ENCODE measurements at regions not wholly inside any gene's neighbourhood (a gene's known extent, or its start where the extent isn't known, plus 50 kb on each side); places are given as distances from the start of the nearest gene placed in this dataset.

DNA sequence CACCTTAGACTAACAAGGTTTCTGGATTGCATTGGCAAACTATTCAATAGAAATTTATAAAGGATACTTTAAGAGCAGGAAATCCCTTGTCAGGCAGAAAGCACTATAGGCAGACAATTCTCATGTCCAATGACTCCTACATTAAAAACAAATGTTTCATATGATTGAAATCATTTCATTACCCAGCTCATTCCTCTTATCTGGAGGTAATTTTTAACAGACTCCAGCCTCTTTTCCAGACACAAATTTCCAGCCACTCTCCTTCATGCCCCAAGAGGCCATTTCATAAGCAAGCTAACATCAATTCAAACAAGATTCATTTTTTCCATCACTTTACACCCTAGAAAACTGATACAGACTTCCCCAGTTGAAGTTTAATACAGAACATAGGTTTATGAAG lies 495.1 kb upstream of the FRG1 start:
- H3F3A ChIP-seq (ENCODE audit: insufficient read depth, low read length), result no peaks in the 10 kb centered on the region
- H3K4me1 ChIP-seq (ENCODE audit: low read length), result no peaks in the 10 kb centered on the region
- no peak overlapping the region for H3K4me2 ChIP-seq (ENCODE audit: low read depth, low read length)
- no peaks in the 10 kb centered on the region for H4K20me1 ChIP-seq (ENCODE audit: insufficient read depth, low read length)
- no peaks in the 10 kb centered on the region for H3K9me2 ChIP-seq (replicated peaks; ENCODE audit: insufficient read depth, low read length)
- H3K79me2 ChIP-seq (ENCODE audit: low read length), result no peaks in the 10 kb centered on the region
- H3K27me3 ChIP-seq (replicated peaks; ENCODE audit: insufficient read depth, low read length), result no peaks in the 10 kb centered on the region
- H3K27ac ChIP-seq (ENCODE audit: low read length), result no peak overlapping the region
- H2AFZ ChIP-seq (ENCODE audit: low read length), result no peak overlapping the region
- no peaks in the 10 kb centered on the region for H3K36me3 ChIP-seq (replicated peaks; ENCODE audit: insufficient read depth, low read length)
- no peak overlapping the region for H3K9ac ChIP-seq (ENCODE audit: low read length)
- no peak for TF ChIP-seq EZH2 (optimal IDR thresholded peaks at IDR 0.05; ENCODE audit: low read depth, low read length)
- TF ChIP-seq EZH2phosphoT487 (IDR thresholded peaks at IDR 0.05; ENCODE audit: low read length), result no peak
- no peak for TF ChIP-seq CTCF (IDR thresholded peaks at IDR 0.05; ENCODE audit: low read length)
- H3K9me3 ChIP-seq (replicated peaks; ENCODE audit: insufficient read depth, low read length), result no peaks in the 10 kb centered on the region
- no peak overlapping the region for H3K4me3 ChIP-seq (ENCODE audit: low read length)
- no peak for DNase-seq

GRCh38 chr4:189463734-189464133 lies 476.9 kb upstream of the FRG1 start:
- Histone ChIP-seq H3F3A (ENCODE audit: insufficient read depth, low read length) (no peaks in the 10 kb centered on the region), H4K20me1 (ENCODE audit: insufficient read depth, low read length) (no peaks in the 10 kb centered on the region), H3K4me3 (ENCODE audit: low read length) (no peak overlapping the region), H3K36me3 (replicated peaks; ENCODE audit: insufficient read depth, low read length) (no peaks in the 10 kb centered on the region), H3K4me2 (ENCODE audit: low read depth, low read length) (no peak overlapping the region), H3K9me3 (replicated peaks; ENCODE audit: insufficient read depth, low read length) (no peaks in the 10 kb centered on the region), H3K79me2 (ENCODE audit: low read length) (no peaks in the 10 kb centered on the region), H2AFZ (ENCODE audit: low read length) (no peak overlapping the region), H3K4me1 (ENCODE audit: low read length) (no peaks in the 10 kb centered on the region), H3K27ac (ENCODE audit: low read length) (no peak overlapping the region), H3K9ac (ENCODE audit: low read length) (no peak overlapping the region), H3K27me3 (replicated peaks; ENCODE audit: insufficient read depth, low read length) (no peaks in the 10 kb centered on the region), H3K9me2 (replicated peaks; ENCODE audit: insufficient read depth, low read length) (no peaks in the 10 kb centered on the region)
- TF ChIP-seq EZH2phosphoT487 (IDR thresholded peaks at IDR 0.05; ENCODE audit: low read length), result no peak
- no peak for TF ChIP-seq EZH2 (optimal IDR thresholded peaks at IDR 0.05; ENCODE audit: low read depth, low read length)
- no peak for TF ChIP-seq CTCF (IDR thresholded peaks at IDR 0.05; ENCODE audit: low read length)
- DNase-seq, result no peak

GRCh38 chr4:189494407-189494806 lies 446.3 kb upstream of the FRG1 start:
- no peak overlapping the region for H3K9ac ChIP-seq (ENCODE audit: low read length)
- H3F3A ChIP-seq (ENCODE audit: insufficient read depth, low read length), result no peaks in the 10 kb centered on the region
- H3K36me3 ChIP-seq (replicated peaks; ENCODE audit: insufficient read depth, low read length), result no peaks in the 10 kb centered on the region
- DNase-seq, result no peak
- H4K20me1 ChIP-seq (ENCODE audit: insufficient read depth, low read length), result no peaks in the 10 kb centered on the region
- no peaks in the 10 kb centered on the region for H3K27me3 ChIP-seq (replicated peaks; ENCODE audit: insufficient read depth, low read length)
- no peak overlapping the region for H2AFZ ChIP-seq (ENCODE audit: low read length)
- H3K4me1 ChIP-seq (ENCODE audit: low read length), result no peaks in the 10 kb centered on the region
- H3K9me2 ChIP-seq (replicated peaks; ENCODE audit: insufficient read depth, low read length), result no peaks in the 10 kb centered on the region
- H3K4me2 ChIP-seq (ENCODE audit: low read depth, low read length), result no peak overlapping the region
- H3K4me3 ChIP-seq (ENCODE audit: low read length), result no peak overlapping the region
- TF ChIP-seq EZH2phosphoT487 (IDR thresholded peaks at IDR 0.05; ENCODE audit: low read length) (no peak), CTCF (IDR thresholded peaks at IDR 0.05; ENCODE audit: low read length) (no peak), EZH2 (optimal IDR thresholded peaks at IDR 0.05; ENCODE audit: low read depth, low read length) (no peak)
- no peak overlapping the region for H3K27ac ChIP-seq (ENCODE audit: low read length)
- no peaks in the 10 kb centered on the region for H3K79me2 ChIP-seq (ENCODE audit: low read length)
- H3K9me3 ChIP-seq (replicated peaks; ENCODE audit: insufficient read depth, low read length), result no peaks in the 10 kb centered on the region; the same call in 1 of the 2 replicates
